GM18873 (cell line): ENCODE measurements at regions not wholly inside any gene's neighbourhood (a gene's known extent, or its start where the extent isn't known, plus 50 kb on each side); places are given as distances from the start of the nearest gene placed in this dataset.

Experiments
- ATAC-seq: cut with Tn5 transposase; IDR thresholded peaks from one replicate; pipeline ENCODE4 v1.9.1; 2021; ENCODE audit warnings: mild to moderate bottlenecking, moderate library complexity, moderate number of reproducible peaks; ENCODE audit not compliant: unreplicated experiment, low FRiP score

GRCh38 chrX:40173143-40174000, 75.6 kb upstream of the BCOR start:
- no peak for ATAC-seq

- ATAC-seq: no peak
Observed at GRCh38 chrX:40172401-40173142, 74.8 kb upstream of the BCOR start.

GRCh38 chrX:40171513-40172400, 74.0 kb upstream of the BCOR start:
- no peak for ATAC-seq

- no peak for ATAC-seq
Observed at GRCh38 chrX:40170830-40171512, 73.2 kb upstream of the BCOR start.

GRCh38 chrX:40169193-40170101, 71.7 kb upstream of the BCOR start:
- no peak for ATAC-seq

- no peak for ATAC-seq
Observed at GRCh38 chrX:40168480-40169011, 70.8 kb upstream of the BCOR start.

- no peak for ATAC-seq
Observed at GRCh38 chrX:40167850-40168479, 70.2 kb upstream of the BCOR start.

GRCh38 chrX:40167233-40167849, 69.6 kb upstream of the BCOR start:
- no peak for ATAC-seq

- ATAC-seq: no peak
Observed at GRCh38 chrX:40166582-40166981, 68.8 kb upstream of the BCOR start.

GRCh38 chrX:40165861-40166260, 68.1 kb upstream of the BCOR start:
- ATAC-seq: no peak

GRCh38 chrX:40165206-40165605, 67.4 kb upstream of the BCOR start:
- no peak for ATAC-seq

- no peak for ATAC-seq
Observed at GRCh38 chrX:40164751-40165150, 67.0 kb upstream of the BCOR start.

- ATAC-seq: no peak
Observed at GRCh38 chrX:40158036-40158706, 60.4 kb upstream of the BCOR start.

- ATAC-seq: no peak
Observed at GRCh38 chrX:40157228-40158035, 59.7 kb upstream of the BCOR start.

GRCh38 chrX:40156470-40157227, 58.9 kb upstream of the BCOR start:
- no peak for ATAC-seq
